Astrocyte (in vitro differentiated cells and primary cell): ENCODE measurements at regions not wholly inside any gene's neighbourhood (a gene's known extent, or its start where the extent isn't known, plus 50 kb on each side); places are given as distances from the start of the nearest gene placed in this dataset.
A peak's percentile ranks its signal among the peaks of the same experiment; 100 is the strongest.

ENCODE experiments used
- DNase-seq: peaks from one replicate; pipeline ENCODE4 v3.0.0-alpha.2; 2010; ENCODE audit warnings: low read depth
- FAIRE-seq: peaks from 2 replicates; lab custom pipeline; 2011; peaks lifted over from hg19 to GRCh38; lab: Jason Lieb, UNC
- H2AFZ ChIP-seq: 2 replicates; pipeline ENCODE4 v1.6.0; 2012; ENCODE audit warnings: low read depth, low read length, inconsistent platforms
- H3K27ac ChIP-seq: 2 replicates; pipeline ENCODE4 v1.5.1; 2011; ENCODE audit warnings: low read depth, low read length, inconsistent platforms
- H3K27me3 ChIP-seq: 2 replicates; pipeline ENCODE4 v1.6.0; 2011; ENCODE audit warnings: low read length, inconsistent platforms; ENCODE audit not compliant: insufficient read depth
- H3K36me3 ChIP-seq: 2 replicates; pipeline ENCODE4 v1.5.1; 2011; ENCODE audit warnings: low read length, inconsistent platforms; ENCODE audit not compliant: insufficient read depth
- H3K4me1 ChIP-seq: 2 replicates; pipeline ENCODE4 v1.5.1; 2011; ENCODE audit warnings: low read length, inconsistent platforms; ENCODE audit not compliant: insufficient read depth
- H3K4me2 ChIP-seq: 2 replicates; pipeline ENCODE4 v1.6.0; 2012; ENCODE audit warnings: low read length, inconsistent platforms
- H3K4me3 ChIP-seq: 2 replicates; pipeline ENCODE4 v1.5.1; 2011; ENCODE audit warnings: low read depth, mild to moderate bottlenecking, low read length, inconsistent platforms; ENCODE audit not compliant: insufficient read depth
- H3K79me2 ChIP-seq: 2 replicates; pipeline ENCODE4 v1.6.0; 2012; ENCODE audit warnings: mild to moderate bottlenecking, low read length, inconsistent platforms; ENCODE audit not compliant: insufficient read depth
- H3K9ac ChIP-seq: 2 replicates; pipeline ENCODE4 v1.6.0; 2012; ENCODE audit warnings: mild to moderate bottlenecking, low read length, inconsistent platforms
- H3K9me3 ChIP-seq: 2 replicates; pipeline ENCODE4 v1.5.1; 2012; ENCODE audit warnings: low read depth, mild to moderate bottlenecking, low read length, inconsistent platforms; ENCODE audit not compliant: insufficient read depth
- H4K20me1 ChIP-seq: 2 replicates; pipeline ENCODE4 v1.6.0; 2012; ENCODE audit warnings: low read length, inconsistent platforms; ENCODE audit not compliant: insufficient read depth
- H3K27ac Mint-ChIP-seq: one replicate; pipeline ENCODE4 v1.8.0; 2021; ENCODE audit warnings: mild to moderate bottlenecking, mixed read lengths; ENCODE audit not compliant: unreplicated experiment
- H3K27me3 Mint-ChIP-seq: one replicate; pipeline ENCODE4 v1.8.0; 2021; ENCODE audit warnings: low read depth, mixed read lengths; ENCODE audit not compliant: unreplicated experiment
- H3K36me3 Mint-ChIP-seq: one replicate; pipeline ENCODE4 v1.8.0; 2021; ENCODE audit warnings: low read depth, mixed read lengths; ENCODE audit not compliant: unreplicated experiment
- H3K4me1 Mint-ChIP-seq: one replicate; pipeline ENCODE4 v1.8.0; 2021; ENCODE audit warnings: low read depth, mixed read lengths; ENCODE audit not compliant: unreplicated experiment
- H3K4me3 Mint-ChIP-seq: one replicate; pipeline ENCODE4 v1.8.0; 2021; ENCODE audit warnings: mild to moderate bottlenecking, moderate library complexity, mixed read lengths; ENCODE audit not compliant: unreplicated experiment
- H3K9me3 Mint-ChIP-seq: one replicate; pipeline ENCODE4 v1.8.0; 2021; ENCODE audit warnings: mild to moderate bottlenecking, mixed read lengths; ENCODE audit not compliant: unreplicated experiment
- EZH2 ChIP-seq: IDR thresholded peaks from 2 replicates; pipeline ENCODE4 v1.6.1; 2012; ENCODE audit warnings: mild to moderate bottlenecking, low read length, inconsistent platforms; ENCODE audit not compliant: insufficient read depth
- TF ChIP-seq, protein P1 (sequence below): IDR thresholded peaks from 2 replicates; pipeline ENCODE4 v1.5.1; 2011; ENCODE audit warnings: low read depth, mild to moderate bottlenecking, inconsistent platforms, low read length, moderate library complexity; ENCODE audit not compliant: insufficient read depth

DNA sequence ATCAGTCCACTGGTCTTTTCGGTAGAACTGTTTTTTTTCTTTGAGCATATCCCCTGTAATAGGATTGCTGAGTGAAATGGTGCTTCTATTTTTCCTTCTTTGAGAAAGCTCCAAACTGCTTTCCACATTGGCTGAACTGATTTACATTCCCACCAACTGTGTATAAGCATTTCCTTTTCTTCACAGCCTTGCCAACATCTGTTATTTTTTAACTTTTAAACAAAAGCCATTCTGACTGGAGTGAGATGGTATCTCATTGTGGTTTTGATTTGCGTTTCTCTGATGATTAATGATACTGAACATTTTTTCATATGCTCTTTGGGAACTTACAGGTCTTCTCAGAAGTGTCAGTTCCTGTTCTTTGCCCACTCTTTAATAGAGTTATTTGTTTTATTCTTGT is 764.7 kb downstream of the MTRR start:
- no peak overlapping the region for H3K27ac Mint-ChIP-seq
- H3K27me3 Mint-ChIP-seq: no peaks in the 10 kb centered on the region
- H3K9me3 Mint-ChIP-seq: peaks cover 9% of the 10 kb centered on the region
- Histone ChIP-seq H3K36me3 (no peaks in the 10 kb centered on the region), H3K9me3 (no peaks in the 10 kb centered on the region), H3K27ac (no peak overlapping the region), H3K4me2 (peak overlapping the region; percentile 2), H3K4me1 (no peaks in the 10 kb centered on the region), H3K9ac (no peak overlapping the region), H3K27me3 (no peaks in the 10 kb centered on the region), H4K20me1 (no peaks in the 10 kb centered on the region), H3K79me2 (no peaks in the 10 kb centered on the region), H2AFZ (no peak overlapping the region), H3K4me3 (no peak overlapping the region)
- DNase-seq: peak; percentile 73
- no peaks in the 10 kb centered on the region for H3K36me3 Mint-ChIP-seq
- H3K4me1 Mint-ChIP-seq: peaks cover 14% of the 10 kb centered on the region
- no peak for FAIRE-seq
- H3K4me3 Mint-ChIP-seq: no peak overlapping the region
- no peak for TF ChIP-seq EZH2
- TF ChIP-seq, protein P1, sequence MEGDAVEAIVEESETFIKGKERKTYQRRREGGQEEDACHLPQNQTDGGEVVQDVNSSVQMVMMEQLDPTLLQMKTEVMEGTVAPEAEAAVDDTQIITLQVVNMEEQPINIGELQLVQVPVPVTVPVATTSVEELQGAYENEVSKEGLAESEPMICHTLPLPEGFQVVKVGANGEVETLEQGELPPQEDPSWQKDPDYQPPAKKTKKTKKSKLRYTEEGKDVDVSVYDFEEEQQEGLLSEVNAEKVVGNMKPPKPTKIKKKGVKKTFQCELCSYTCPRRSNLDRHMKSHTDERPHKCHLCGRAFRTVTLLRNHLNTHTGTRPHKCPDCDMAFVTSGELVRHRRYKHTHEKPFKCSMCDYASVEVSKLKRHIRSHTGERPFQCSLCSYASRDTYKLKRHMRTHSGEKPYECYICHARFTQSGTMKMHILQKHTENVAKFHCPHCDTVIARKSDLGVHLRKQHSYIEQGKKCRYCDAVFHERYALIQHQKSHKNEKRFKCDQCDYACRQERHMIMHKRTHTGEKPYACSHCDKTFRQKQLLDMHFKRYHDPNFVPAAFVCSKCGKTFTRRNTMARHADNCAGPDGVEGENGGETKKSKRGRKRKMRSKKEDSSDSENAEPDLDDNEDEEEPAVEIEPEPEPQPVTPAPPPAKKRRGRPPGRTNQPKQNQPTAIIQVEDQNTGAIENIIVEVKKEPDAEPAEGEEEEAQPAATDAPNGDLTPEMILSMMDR: no peak

DNA sequence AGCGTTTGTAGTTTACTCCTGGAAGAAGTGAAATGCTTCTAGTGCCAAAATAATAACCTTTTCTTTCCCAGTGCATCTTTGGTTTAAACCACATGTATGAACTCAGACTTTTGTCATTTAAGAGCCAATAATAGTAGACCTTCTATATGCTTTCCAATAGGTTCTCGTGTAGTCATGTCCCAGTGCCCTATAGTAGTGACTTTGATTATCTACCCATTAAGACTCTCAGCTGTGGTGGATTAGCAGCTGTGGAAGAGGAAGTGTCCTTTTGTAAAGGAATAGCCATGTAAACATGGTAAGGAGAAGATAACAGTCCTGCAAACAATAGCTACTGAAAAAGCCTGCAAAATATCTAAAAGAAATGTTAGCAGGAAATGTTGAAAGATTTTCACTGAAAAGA is 765.3 kb downstream of the MTRR start:
- FAIRE-seq: no peak
- Mint-ChIP-seq H3K27ac (no peak overlapping the region), H3K36me3 (no peaks in the 10 kb centered on the region), H3K4me1 (peaks cover 12% of the 10 kb centered on the region), H3K4me3 (no peak overlapping the region), H3K27me3 (no peaks in the 10 kb centered on the region), H3K9me3 (peaks cover 9% of the 10 kb centered on the region)
- TF ChIP-seq, protein P1: no peak
- no peak for TF ChIP-seq EZH2
- Histone ChIP-seq H3K27me3 (no peaks in the 10 kb centered on the region), H3K27ac (no peak overlapping the region), H3K4me2 (no peak overlapping the region), H3K9me3 (no peaks in the 10 kb centered on the region), H3K9ac (no peak overlapping the region), H3K4me3 (no peak overlapping the region), H3K79me2 (no peaks in the 10 kb centered on the region), H3K4me1 (no peaks in the 10 kb centered on the region), H4K20me1 (no peaks in the 10 kb centered on the region), H3K36me3 (no peaks in the 10 kb centered on the region), H2AFZ (no peak overlapping the region)
- peak; percentile 22 for DNase-seq

- Histone ChIP-seq H4K20me1 (no peaks in the 10 kb centered on the region), H3K4me3 (no peak overlapping the region), H3K4me2 (no peak overlapping the region), H3K36me3 (no peaks in the 10 kb centered on the region), H3K9me3 (no peaks in the 10 kb centered on the region), H3K4me1 (no peaks in the 10 kb centered on the region), H3K27ac (no peak overlapping the region), H3K9ac (no peak overlapping the region), H3K27me3 (no peaks in the 10 kb centered on the region), H2AFZ (no peak overlapping the region), H3K79me2 (no peaks in the 10 kb centered on the region)
- Mint-ChIP-seq H3K36me3 (no peaks in the 10 kb centered on the region), H3K27me3 (no peaks in the 10 kb centered on the region), H3K4me3 (no peak overlapping the region), H3K27ac (no peak overlapping the region), H3K4me1 (peaks cover 7% of the 10 kb centered on the region), H3K9me3 (peaks cover 1% of the 10 kb centered on the region)
- DNase-seq (no peak), FAIRE-seq (no peak)
- TF ChIP-seq, protein P1: no peak
- no peak for TF ChIP-seq EZH2
Measured at GRCh38 chr5:8641786-8642505, 773.0 kb downstream of the MTRR start.
